Inflammatory macrophage treated with lipopolysaccharide for 1 hour (primary cell): ENCODE measurements at regions not wholly inside any gene's neighbourhood (a gene's known extent, or its start where the extent isn't known, plus 50 kb on each side); places are given as distances from the start of the nearest gene placed in this dataset.

Experiments used
- DNase-seq, 2 donors: peaks; one replicate each; pipeline ENCODE4 v3.0.0-alpha.2; 2020 to 2022

GRCh38 chr7:156219307-156220077, 407.2 kb upstream of the SHH start:
- no peak for DNase-seq

GRCh38 chr7:156218544-156219306, 406.5 kb upstream of the SHH start:
- no peak for DNase-seq

GRCh38 chr7:156217803-156218202, 405.5 kb upstream of the SHH start:
- DNase-seq, result no peak

- no peak for DNase-seq
Observed at GRCh38 chr7:156209087-156209486, 396.8 kb upstream of the SHH start.

- DNase-seq, result no peak
Observed at GRCh38 chr7:156207306-156207705, 395.0 kb upstream of the SHH start.

GRCh38 chr7:156206174-156206573, 393.9 kb upstream of the SHH start:
- DNase-seq, result no peak

GRCh38 chr7:156204820-156205219, 392.6 kb upstream of the SHH start:
- no peak for DNase-seq

- DNase-seq, result no peak
Observed at GRCh38 chr7:156203923-156204322, 391.7 kb upstream of the SHH start.

- DNase-seq, result no peak
Observed at GRCh38 chr7:156198277-156198676, 386.0 kb upstream of the SHH start.

- DNase-seq, result no peak
Observed at GRCh38 chr7:156196649-156197048, 384.4 kb upstream of the SHH start.

- no peak for DNase-seq
Observed at GRCh38 chr7:156195276-156195675, 383.0 kb upstream of the SHH start.

- DNase-seq, result no peak
Observed at GRCh38 chr7:156194813-156195212, 382.6 kb upstream of the SHH start.

- DNase-seq, result no peak
Observed at GRCh38 chr7:156192921-156193320, 380.7 kb upstream of the SHH start.

- no peak for DNase-seq
Observed at GRCh38 chr7:156191090-156191489, 378.8 kb upstream of the SHH start.

- DNase-seq, result no peak
Observed at GRCh38 chr7:156185076-156185475, 372.8 kb upstream of the SHH start.

GRCh38 chr7:156184164-156184563, 371.9 kb upstream of the SHH start:
- DNase-seq, result peak; percentile 12 to 24

GRCh38 chr7:156180451-156181229, 368.4 kb upstream of the SHH start:
- DNase-seq, result no peak

- DNase-seq, result no peak
Observed at GRCh38 chr7:156179872-156180390, 367.7 kb upstream of the SHH start.

GRCh38 chr7:156178857-156179256, 366.6 kb upstream of the SHH start:
- no peak for DNase-seq

- DNase-seq, result no peak
Observed at GRCh38 chr7:156178214-156178613, 366.0 kb upstream of the SHH start.

GRCh38 chr7:156177422-156178055, 365.3 kb upstream of the SHH start:
- DNase-seq, result no peak

GRCh38 chr7:156176039-156176438, 363.8 kb upstream of the SHH start:
- DNase-seq, result no peak

- no peak for DNase-seq
Observed at GRCh38 chr7:156175003-156175402, 362.7 kb upstream of the SHH start.
